Lower leg skin (tissue), 3 donors: ENCODE measurements at regions not wholly inside any gene's neighbourhood (a gene's known extent, or its start where the extent isn't known, plus 50 kb on each side); places are given as distances from the start of the nearest gene placed in this dataset.

ENCODE experiments used
- CTCF ChIP-seq, 3 donors: fragments of 450-650 bp; IDR thresholded peaks; one replicate each; pipeline ENCODE4 v1.5.1; 2016; ENCODE audit warnings: antibody characterized with exemption in 3 of 3, mild to moderate bottlenecking in 3 of 3, moderate library complexity in 2 of 3
- POLR2A ChIP-seq, 2 donors: fragments of 450-650 bp; IDR thresholded peaks; one replicate each; pipeline ENCODE4 v1.6.1; 2016 to 2017; ENCODE audit warnings: antibody characterized with exemption in 2 of 2, mild to moderate bottlenecking in 1 of 2, moderate library complexity in 1 of 2

DNA sequence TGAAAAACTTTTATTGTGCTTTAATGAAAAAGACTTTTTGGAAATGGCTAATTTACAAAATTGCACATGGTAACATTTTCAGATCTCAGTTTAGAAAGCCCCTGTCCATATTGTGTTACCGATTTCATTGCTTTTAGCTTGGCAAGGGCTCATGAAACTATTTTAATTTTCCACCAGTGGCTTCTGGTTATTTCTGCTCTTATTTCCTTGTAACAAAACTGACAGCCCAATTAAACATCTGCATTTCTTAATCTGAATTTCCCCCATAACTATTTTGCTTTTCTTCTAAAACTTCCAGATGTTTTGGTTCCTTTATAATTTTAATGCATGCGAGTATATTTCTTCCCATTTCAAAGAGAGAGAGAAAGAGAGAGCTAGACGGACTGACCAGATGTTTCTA is 264.8 kb downstream of the PTPRC start:
- no peak for TF ChIP-seq POLR2A (IDR thresholded peaks at IDR 0.05)
- no peak for TF ChIP-seq CTCF (IDR thresholded peaks at IDR 0.05)
